GM12892 (cell line): ENCODE measurements at regions not wholly inside any gene's neighbourhood (a gene's known extent, or its start where the extent isn't known, plus 50 kb on each side); places are given as distances from the start of the nearest gene placed in this dataset.

ENCODE experiments used
- POLR2A ChIP-seq: IDR thresholded peaks from 2 replicates; pipeline ENCODE4 v1.6.1; 2011; ENCODE audit warnings: low read depth, low read length, control low read depth
- POLR2AphosphoS5 ChIP-seq: IDR thresholded peaks from 2 replicates; pipeline ENCODE4 v1.6.1; 2011; ENCODE audit warnings: low read depth, low read length, control low read depth

DNA sequence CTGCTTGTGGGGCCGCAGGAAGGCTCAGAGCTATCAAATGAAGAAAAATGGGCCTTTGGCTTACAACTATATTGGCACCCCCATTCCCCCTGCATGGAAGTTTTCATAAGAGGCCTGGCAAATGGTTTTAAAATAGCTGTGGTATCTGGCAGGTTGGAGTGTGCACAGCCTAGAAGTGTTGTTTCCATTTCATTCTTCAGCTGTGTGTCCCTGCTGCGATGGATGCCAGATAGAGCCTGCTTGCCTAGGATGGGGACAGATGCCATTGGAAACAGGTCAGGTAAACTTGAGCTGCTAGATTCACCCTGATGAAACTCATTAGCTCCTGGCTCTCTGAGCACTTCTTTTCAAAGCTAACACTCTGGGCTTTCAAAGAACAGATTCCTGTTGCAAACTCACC lies 183.3 kb downstream of the IRX1 start:
- TF ChIP-seq POLR2A (no peak), POLR2AphosphoS5 (no peak)
